ENCODE measurements at regions not wholly inside any gene's neighbourhood (a gene's known extent, or its start where the extent isn't known, plus 50 kb on each side); places are given as distances from the start of the nearest gene placed in this dataset.

DNA sequence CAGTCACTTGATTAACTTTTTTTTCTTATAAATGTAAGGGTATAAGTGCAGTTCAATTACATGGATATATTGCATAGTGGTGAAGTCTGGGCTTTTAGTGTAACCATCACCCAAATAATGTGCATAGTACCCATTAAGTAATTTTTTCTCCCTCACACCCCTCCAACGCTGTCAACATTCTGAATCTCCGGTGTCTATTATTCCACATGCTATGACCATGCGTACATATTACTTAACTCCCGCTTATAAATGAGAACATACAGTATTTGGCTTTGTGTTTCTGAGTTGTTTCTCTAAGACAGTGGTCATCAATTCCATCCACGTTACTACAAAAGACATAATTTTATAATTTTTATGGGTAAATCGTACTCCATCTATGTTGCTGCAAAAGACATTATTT lies 1191.1 kb downstream of the NCAM2 start:
- Histone ChIP-seq H3K9ac (ENCODE audit: control insufficient read depth, insufficient read depth, low read length) (no peak overlapping the region), H3K79me2 (ENCODE audit: control insufficient read depth, insufficient read depth, low read length) (no peaks in the 10 kb centered on the region), H3K4me2 (ENCODE audit: control insufficient read depth, insufficient read depth) (no peak overlapping the region), H3K27ac (ENCODE audit: control insufficient read depth, insufficient read depth) (no peak overlapping the region), H4K20me1 (ENCODE audit: control insufficient read depth, insufficient read depth) (no peaks in the 10 kb centered on the region), H3K27me3 (replicated peaks in 1 of 2; ENCODE audit: control insufficient read depth in 2 of 2, insufficient read depth in 2 of 2, low read length in 1 of 2) (no peaks in the 10 kb centered on the region), H3K4me3 (no peak overlapping the region), H3K36me3 (ENCODE audit: control insufficient read depth in 2 of 2, insufficient read depth in 2 of 2, low read length in 1 of 2) (no peaks in the 10 kb centered on the region), H2AFZ (ENCODE audit: control insufficient read depth, low read depth, low read length) (no peak overlapping the region), H3K4me1 (ENCODE audit: control insufficient read depth, insufficient read depth, low read length) (no peaks in the 10 kb centered on the region), H3K9me3 (replicated peaks; ENCODE audit: control insufficient read depth, insufficient read depth, low read length) (no peaks in the 10 kb centered on the region)
- no TSS peak for BruUV-seq (replicated peaks)
- ATAC-seq, result no peak
- no peak for DNase-seq (ENCODE audit: low read depth, low spot score)
- TF ChIP-seq PAX8 (IDR thresholded peaks at IDR 0.05) (no peak), IKZF2 (IDR thresholded peaks at IDR 0.05) (no peak), CBFB (IDR thresholded peaks at IDR 0.05; ENCODE audit: low read depth) (no peak), KLF5 (IDR thresholded peaks at IDR 0.05; ENCODE audit: partially characterized antibody) (no peak), JUNB (IDR thresholded peaks at IDR 0.05) (no peak), CHD4 (IDR thresholded peaks at IDR 0.05) (no peak), STAT3 (IDR thresholded peaks at IDR 0.05; ENCODE audit: low read depth, low read length) (no peak), GATAD2B (conservative IDR thresholded peaks at IDR 0.05; ENCODE audit: low read depth) (no peak), EP300 (IDR thresholded peaks at IDR 0.05; ENCODE audit: borderline replicate concordance in 1 of 2, control insufficient read depth in 1 of 2, low read depth in 2 of 2, low read length in 2 of 2) (no peak), PAX5 (IDR thresholded peaks at IDR 0.05; ENCODE audit: borderline replicate concordance, low read depth, low read length) (no peak), RELA (IDR thresholded peaks at IDR 0.05; ENCODE audit: borderline replicate concordance, partially characterized antibody) (no peak), NRF1 (conservative IDR thresholded peaks at IDR 0.05; ENCODE audit: low read depth, low read length) (no peak), TCF7 (IDR thresholded peaks at IDR 0.05; ENCODE audit: borderline replicate concordance) (no peak)
- TF ChIP-seq, protein P1, sequence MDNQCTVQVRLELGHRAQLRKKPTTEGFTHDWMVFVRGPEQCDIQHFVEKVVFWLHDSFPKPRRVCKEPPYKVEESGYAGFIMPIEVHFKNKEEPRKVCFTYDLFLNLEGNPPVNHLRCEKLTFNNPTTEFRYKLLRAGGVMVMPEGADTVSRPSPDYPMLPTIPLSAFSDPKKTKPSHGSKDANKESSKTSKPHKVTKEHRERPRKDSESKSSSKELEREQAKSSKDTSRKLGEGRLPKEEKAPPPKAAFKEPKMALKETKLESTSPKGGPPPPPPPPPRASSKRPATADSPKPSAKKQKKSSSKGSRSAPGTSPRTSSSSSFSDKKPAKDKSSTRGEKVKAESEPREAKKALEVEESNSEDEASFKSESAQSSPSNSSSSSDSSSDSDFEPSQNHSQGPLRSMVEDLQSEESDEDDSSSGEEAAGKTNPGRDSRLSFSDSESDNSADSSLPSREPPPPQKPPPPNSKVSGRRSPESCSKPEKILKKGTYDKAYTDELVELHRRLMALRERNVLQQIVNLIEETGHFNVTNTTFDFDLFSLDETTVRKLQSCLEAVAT (IDR thresholded peaks at IDR 0.05), result no peak
- TF ChIP-seq, protein P2, sequence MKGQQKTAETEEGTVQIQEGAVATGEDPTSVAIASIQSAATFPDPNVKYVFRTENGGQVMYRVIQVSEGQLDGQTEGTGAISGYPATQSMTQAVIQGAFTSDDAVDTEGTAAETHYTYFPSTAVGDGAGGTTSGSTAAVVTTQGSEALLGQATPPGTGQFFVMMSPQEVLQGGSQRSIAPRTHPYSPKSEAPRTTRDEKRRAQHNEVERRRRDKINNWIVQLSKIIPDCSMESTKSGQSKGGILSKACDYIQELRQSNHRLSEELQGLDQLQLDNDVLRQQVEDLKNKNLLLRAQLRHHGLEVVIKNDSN (IDR thresholded peaks at IDR 0.05; ENCODE audit: borderline replicate concordance, extremely low read length, insufficient read depth, low read depth, low read length), result no peak
- TF ChIP-seq, protein P3, sequence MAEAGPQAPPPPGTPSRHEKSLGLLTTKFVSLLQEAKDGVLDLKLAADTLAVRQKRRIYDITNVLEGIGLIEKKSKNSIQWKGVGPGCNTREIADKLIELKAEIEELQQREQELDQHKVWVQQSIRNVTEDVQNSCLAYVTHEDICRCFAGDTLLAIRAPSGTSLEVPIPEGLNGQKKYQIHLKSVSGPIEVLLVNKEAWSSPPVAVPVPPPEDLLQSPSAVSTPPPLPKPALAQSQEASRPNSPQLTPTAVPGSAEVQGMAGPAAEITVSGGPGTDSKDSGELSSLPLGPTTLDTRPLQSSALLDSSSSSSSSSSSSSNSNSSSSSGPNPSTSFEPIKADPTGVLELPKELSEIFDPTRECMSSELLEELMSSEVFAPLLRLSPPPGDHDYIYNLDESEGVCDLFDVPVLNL (IDR thresholded peaks at IDR 0.05; ENCODE audit: low read depth, low read length), result no peak
- TF ChIP-seq, protein P4, sequence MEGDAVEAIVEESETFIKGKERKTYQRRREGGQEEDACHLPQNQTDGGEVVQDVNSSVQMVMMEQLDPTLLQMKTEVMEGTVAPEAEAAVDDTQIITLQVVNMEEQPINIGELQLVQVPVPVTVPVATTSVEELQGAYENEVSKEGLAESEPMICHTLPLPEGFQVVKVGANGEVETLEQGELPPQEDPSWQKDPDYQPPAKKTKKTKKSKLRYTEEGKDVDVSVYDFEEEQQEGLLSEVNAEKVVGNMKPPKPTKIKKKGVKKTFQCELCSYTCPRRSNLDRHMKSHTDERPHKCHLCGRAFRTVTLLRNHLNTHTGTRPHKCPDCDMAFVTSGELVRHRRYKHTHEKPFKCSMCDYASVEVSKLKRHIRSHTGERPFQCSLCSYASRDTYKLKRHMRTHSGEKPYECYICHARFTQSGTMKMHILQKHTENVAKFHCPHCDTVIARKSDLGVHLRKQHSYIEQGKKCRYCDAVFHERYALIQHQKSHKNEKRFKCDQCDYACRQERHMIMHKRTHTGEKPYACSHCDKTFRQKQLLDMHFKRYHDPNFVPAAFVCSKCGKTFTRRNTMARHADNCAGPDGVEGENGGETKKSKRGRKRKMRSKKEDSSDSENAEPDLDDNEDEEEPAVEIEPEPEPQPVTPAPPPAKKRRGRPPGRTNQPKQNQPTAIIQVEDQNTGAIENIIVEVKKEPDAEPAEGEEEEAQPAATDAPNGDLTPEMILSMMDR (IDR thresholded peaks at IDR 0.05 in 2 of 3, conservative IDR thresholded peaks at IDR 0.05 in 1 of 3; ENCODE audit: control insufficient read depth in 2 of 3, extremely low read depth in 1 of 3, insufficient read depth in 1 of 3, low read depth in 3 of 3, low read length in 3 of 3), result no peak
- ChIA-PET SMC1A (ENCODE audit: uncharacterized antibody, unreplicated experiment) (no interaction called here), RAD21 (ENCODE audit: unreplicated experiment) (no interaction called here), CTCF (no interaction called here), POLR2A (no interaction called here)
- 50% methylated on average over 6 of the region's 6 CpGs for WGBS (ENCODE audit: insufficient coverage, insufficient replicate concordance, low lambda C conversion rate, missing lambda C conversion rate)
- intact Hi-C loops (cut with micrococcal nuclease; ENCODE audit: unreplicated experiment), result no loop called here
- no peak for FAIRE-seq
- in situ Hi-C loops (cut with MboI), result no loop called here
